Kidney tubule cell (primary cell): ENCODE measurements at regions not wholly inside any gene's neighbourhood (a gene's known extent, or its start where the extent isn't known, plus 50 kb on each side); places are given as distances from the start of the nearest gene placed in this dataset.
A peak's percentile ranks its signal among the peaks of the same experiment; 100 is the strongest.
"Not testable (repeated sequence)": the region's sequence is repeated elsewhere in the genome, so short reads cannot be mapped to it uniquely, and the experiment has no call there.

Source experiments
- DNase-seq: peaks from one replicate; pipeline ENCODE4 v3.0.0-alpha.2; 2018; ENCODE audit warnings: low spot score

DNA sequence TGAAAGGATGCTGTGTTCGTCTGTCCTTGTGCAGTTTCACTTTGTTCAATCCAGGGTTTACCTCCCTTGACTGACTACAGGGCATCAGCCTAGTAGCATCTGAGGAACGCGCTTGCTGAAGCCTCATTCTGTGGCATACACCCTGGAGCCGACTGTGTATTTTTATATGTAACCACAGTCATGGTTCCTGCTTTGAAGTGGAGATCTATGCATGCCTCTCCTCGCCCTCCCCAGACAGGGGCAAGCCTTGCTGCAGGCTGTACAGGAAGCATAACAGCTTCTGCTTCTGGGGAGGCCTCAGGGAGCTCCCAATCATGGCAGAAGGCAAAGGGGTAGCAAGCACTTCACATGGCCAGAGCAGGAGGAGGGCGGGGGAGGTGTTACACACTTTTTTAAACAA, 262.1 kb downstream of the BCL11B start:
- DNase-seq, result no peak

- DNase-seq, result no peak
Observed at GRCh38 chr14:99011385-99011784, 260.6 kb downstream of the BCL11B start.

GRCh38 chr14:99012703-99013102, 259.3 kb downstream of the BCL11B start:
- no peak for DNase-seq

DNA sequence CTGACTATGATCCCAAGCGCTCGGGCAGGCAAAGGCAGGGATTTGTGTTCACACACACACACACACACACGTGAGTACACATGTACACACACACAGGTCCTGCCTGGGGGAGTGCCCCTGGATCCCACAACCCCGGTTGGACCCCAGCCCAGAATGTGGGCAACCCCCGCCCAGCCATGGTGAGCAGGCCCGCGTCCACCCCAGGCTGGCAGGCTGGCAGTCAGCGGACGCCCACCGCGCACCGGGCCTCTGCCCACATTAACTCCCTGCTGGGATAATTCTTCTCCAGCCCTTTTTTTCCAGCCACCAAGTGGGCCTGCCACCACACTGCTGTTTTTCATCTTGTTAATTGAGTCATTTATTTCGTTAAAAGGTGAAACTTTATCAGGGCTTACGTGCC, 256.2 kb downstream of the BCL11B start:
- DNase-seq, result no peak

DNA sequence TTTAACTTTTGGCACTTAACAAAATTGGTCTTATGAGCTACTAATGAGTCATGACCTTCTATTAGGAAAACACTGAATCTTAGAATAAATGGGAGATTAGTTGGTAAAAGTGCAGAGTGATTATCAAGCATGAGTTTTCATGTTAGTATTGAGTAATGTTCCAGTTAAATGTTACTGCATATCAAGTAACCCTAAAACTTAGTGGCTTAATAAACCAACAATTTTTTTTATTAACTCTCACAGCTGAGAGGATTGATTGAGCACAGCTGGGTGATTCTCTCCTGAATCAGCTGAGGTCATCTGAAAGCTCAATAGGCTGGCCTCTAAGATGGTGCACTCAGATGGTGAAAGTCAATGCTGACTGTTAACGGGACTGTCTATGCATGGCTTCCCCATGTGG, 248.6 kb downstream of the BCL11B start:
- DNase-seq, result no peak

GRCh38 chr14:99024926-99025325, 247.1 kb downstream of the BCL11B start:
- no peak for DNase-seq

DNA sequence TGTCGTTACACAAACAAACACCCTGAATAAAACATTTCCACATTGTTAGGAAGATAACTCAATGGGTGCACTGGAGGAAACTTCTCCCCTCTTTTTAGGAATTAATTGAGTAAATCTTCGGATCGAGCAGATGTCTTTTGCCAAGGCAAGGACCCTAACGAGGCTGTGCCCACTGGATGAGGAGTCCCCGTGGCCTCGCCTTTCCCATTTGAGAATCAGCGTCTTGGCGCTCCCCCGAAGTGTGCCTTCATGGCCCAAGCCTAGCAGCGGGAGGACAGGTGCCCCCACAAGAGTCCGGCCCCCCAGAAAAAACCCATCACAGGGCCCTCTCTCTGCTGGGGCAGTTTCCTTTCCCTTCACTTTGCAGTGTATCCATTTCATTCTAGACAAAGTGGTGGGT, 246.6 kb downstream of the BCL11B start:
- DNase-seq, result no peak

DNA sequence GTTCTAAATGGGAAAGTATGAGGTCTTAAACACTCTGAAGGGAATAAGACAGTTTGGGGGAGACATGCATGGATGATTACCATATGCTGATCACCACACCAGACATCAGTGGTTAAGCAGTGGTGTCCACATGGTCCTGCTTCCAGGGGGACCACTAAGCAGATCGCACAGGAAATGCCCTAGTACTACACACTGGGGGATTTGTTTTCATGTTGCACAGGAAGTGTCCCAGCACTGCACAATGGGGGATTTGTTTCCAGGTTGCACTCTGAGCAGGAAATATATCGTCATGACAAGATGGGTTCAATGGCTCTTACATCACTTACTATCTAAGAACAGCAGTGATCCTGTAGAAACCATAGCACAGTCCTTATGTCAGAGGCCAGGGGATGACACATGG, 245.5 kb downstream of the BCL11B start:
- peak; percentile 3 for DNase-seq

- DNase-seq, result no peak
Observed at GRCh38 chr14:99028041-99028440, 244.0 kb downstream of the BCL11B start.

GRCh38 chr14:99028521-99028920, 243.5 kb downstream of the BCL11B start:
- no peak for DNase-seq

DNA sequence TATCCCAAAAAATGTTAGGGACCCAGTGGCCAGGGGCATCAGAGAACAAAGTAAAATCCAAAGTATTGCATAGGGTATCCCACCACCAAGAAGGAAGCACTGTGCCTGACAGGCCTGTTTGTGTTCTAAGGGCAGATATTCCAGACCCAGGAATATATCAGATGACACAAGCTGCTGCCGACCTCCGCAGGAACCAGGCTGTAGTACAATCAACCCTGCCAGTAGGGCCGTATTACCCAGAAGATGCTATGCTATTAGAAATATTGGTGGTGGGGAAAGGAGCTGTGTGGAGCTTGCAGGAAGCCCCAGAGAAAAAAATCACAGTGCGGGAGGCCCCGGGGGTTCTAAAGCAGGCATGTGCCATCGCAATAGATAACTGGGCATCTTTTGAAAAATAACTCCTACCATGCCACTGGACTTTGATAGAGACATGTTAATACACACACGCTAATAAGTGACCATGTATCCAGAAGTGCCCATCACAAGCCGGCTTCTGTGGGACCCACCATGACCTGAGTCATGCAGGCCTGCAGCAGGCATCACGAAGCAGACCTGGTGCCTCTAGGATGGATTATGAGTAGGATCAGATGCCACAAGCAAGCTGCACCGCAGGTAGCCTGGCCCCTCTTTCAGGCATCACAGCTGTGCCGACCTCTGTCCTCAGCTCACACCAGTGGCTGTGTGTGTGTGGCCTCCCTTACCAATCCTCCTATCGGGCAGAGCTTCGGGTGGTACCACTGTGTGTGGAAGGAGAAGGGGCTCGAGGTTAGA, 242.7 kb downstream of the BCL11B start:
- no peak for DNase-seq

DNA sequence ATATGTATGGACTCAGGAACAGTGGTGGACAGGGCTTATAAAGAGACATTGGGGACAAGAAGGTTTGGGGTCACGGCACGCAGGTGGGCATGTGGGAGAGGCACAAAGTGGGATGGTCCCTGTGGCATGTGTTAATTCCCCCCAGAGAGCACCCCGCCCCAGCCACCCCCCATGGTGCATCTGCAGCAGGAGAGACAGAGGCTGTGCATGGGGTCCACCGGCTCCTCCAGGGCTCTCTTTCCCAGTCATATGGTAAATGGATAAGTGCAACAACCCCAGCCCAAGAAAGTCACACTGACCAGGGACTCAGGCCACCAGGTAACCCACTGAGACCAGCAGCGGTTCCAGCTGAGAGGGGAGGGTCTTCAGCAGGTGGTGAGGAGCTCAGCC, 242.1 kb downstream of the BCL11B start:
- DNase-seq, result no peak

DNA sequence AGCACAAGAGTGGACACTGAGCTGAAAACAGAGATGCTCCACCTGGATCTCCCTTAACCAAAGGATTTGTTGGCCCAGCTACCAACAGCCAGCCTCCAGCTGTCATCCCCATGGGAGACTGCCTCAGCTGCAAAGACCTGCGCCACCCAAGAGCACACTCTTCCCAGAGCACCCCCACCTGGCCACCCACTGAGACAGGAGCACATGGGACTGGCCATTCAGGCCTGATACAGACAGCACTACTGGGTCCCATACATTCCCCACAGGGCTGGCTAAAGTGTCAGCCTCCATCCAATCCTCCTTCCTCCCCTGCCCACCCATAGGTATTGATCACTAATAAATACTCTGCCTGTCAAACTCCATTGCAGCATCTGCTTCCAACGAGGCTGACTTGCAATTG, 241.5 kb downstream of the BCL11B start:
- no peak for DNase-seq

- DNase-seq, result no peak
Observed at GRCh38 chr14:99032759-99033158, 239.2 kb downstream of the BCL11B start.

DNA sequence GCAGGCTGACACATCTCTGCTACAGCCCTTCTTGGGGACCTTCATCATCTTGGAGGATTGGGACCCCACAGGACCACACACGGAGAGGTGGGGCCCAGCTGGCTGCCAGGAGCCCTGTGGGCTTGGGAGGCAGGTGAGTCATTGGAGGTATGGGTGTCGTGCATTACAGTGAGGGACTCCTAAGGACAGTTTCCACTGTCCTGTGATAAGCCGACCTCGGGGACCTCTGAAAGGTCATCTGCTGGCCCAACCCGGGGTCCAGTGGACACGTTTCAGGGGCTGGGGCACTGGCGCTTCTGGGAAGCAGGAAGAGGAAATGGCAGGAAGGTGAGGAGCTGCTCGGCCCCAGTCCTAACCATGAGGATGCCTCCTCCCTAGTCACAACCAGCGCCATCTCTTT, 238.0 kb downstream of the BCL11B start:
- DNase-seq, result no peak

GRCh38 chr14:99034711-99035171, 237.3 kb downstream of the BCL11B start:
- no peak for DNase-seq

- peak; percentile 38 for DNase-seq
Observed at GRCh38 chr14:99035268-99035667, 236.7 kb downstream of the BCL11B start.

DNA sequence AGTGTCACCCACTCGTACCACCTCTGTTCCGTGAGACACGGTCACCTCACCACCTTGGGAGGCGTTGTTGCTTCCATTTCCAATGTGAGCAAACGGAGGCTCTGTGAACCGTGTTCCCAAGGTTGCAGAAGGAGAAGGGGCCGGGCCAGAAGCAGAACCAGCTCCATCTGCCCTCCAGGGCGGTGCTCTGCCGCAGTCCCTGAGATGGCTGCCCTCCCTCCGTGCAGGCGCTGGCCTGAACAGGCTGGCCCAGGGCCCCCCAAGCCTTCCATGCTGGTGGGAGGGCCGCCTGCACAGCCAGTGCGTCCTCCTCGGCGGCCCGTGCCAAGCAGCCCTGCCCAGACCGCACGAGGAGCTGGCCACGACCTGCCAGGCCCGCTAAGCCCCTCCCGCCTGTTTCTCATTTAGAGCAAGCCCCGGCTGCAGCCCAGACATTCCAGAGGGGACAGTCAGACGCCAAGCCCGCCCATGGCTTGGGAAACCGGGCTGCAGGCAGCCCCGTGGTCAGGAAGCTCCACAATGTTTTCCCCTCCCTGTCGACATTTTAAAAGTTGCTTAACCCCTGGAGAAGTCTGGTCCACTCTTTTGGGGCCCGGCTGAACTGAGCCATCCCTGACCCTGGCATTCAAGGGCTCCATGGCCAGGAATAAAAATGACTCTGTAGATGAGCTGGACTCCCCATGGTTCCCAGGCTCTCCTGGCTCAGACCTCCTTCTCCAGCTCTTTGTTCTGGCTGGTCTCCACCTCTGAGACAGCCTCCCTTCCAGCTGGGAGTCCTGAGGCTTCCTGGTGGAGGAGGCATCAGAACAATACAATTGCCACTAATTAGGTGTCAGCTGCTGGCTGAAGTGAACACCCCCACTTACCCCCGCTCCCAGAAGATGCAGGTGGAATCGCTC, 236.0 kb downstream of the BCL11B start:
- peak; percentile 91 for DNase-seq

DNA sequence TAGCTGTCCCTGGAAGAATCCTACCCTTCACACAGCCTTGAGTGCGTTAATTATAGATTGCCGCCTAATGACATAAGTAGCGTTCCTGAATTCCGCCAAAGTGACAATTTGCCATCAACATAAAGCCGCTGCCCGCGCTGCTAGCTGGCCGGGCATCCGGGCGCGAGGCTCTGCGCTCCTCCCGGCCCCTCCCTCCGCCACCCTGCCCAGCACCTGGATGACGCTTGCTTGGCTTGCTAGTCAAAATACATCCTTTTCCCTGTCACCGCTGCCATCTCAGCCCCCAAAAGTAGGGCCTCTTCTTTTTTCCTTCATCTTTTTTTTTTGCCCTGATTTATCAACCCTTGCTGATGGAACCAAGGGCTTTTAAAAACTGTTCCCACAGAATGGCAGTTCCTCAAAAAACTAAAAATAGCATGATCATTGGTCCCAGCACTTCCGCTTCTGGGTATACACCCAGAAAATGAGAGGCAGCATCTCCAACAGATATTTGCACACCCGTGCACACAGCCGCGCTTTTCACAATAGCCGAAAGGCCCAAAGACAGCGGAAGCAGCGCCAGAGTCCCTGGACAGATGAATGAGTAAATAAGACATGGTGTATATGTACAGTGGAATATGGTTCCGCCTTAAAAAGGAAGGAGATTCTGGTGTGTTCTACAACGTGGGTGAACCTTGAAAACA, 235.2 kb downstream of the BCL11B start:
- no peak for DNase-seq

DNA sequence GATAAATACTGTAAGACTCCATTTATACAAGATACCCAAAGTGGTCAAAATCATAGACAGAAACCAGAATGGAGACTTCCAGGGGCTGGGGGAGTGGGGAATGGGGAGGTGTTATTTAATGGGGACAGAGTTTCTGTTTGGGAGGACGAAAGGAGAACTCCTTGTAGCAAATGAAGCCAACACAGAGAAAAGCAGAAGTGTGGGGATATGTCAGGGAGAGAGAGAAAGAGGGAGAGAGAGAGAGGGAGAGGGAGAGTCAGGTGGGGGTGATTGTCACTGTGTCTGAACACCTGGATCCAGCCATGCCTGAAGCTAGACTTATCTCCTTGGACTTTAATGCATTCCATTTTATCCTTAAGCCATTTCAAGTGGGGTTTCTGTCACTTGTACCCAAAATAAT, 234.7 kb downstream of the BCL11B start:
- DNase-seq, result not testable (repeated sequence)

- DNase-seq, result no peak
Observed at GRCh38 chr14:99037777-99038430, 234.1 kb downstream of the BCL11B start.

DNA sequence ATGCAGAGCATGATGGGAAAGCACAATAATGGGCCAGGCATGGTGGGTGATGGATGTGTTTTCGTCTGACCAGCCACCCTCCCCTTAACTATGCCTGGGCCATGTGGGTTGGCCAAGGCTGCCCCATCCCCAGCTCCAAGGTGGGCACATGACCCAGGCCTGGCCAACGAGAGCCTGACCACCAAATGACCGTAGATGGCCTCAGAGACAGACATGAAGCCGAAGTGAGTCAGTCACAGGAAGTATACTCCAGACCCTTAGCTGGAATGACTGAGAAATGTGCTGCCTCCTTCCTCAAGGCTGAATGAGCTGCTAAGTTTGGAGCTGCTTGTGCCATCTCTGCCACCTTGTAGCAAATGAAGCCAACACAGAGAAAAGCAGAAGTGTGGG, 233.6 kb downstream of the BCL11B start:
- DNase-seq, result peak; percentile 70
